Mesendoderm (in vitro differentiated cells): ENCODE measurements at regions not wholly inside any gene's neighbourhood (a gene's known extent, or its start where the extent isn't known, plus 50 kb on each side); places are given as distances from the start of the nearest gene placed in this dataset.
"Not testable (repeated sequence)": the region's sequence is repeated elsewhere in the genome, so short reads cannot be mapped to it uniquely, and the experiment has no call there.

Experiments
- DNase-seq: peaks from one replicate; pipeline ENCODE4 v3.0.0; 2013
- H2AK5ac ChIP-seq: 2 replicates; pipeline ENCODE4 v1.6.1; 2013; ENCODE audit warnings: low read length, inconsistent platforms
- H2BK120ac ChIP-seq: 2 replicates; pipeline ENCODE4 v1.6.1; 2013; ENCODE audit warnings: low read depth, mild to moderate bottlenecking, low read length, moderate library complexity, mixed read lengths
- H2BK15ac ChIP-seq: replicated peaks from 2 replicates; pipeline ENCODE4 v1.6.1; 2013; ENCODE audit warnings: low read depth, mild to moderate bottlenecking, moderate library complexity
- H2BK5ac ChIP-seq: 2 replicates; pipeline ENCODE4 v1.6.1; 2013; ENCODE audit warnings: low read length, inconsistent platforms
- H3K18ac ChIP-seq: 2 replicates; pipeline ENCODE4 v1.6.1; 2013; ENCODE audit warnings: mild to moderate bottlenecking, low read length, mixed read lengths
- H3K23ac ChIP-seq: one replicate; pipeline ENCODE4 v1.6.1; 2013; ENCODE audit warnings: low read length
- H3K27ac ChIP-seq: 2 replicates; pipeline ENCODE4 v1.5.1; 2013; ENCODE audit warnings: low read depth, mild to moderate bottlenecking, inconsistent platforms, low read length, moderate library complexity
- H3K27me3 ChIP-seq: 2 replicates; pipeline ENCODE4 v1.6.1; 2013; ENCODE audit warnings: low read length, control low read depth, mild to moderate bottlenecking, inconsistent platforms; ENCODE audit not compliant: insufficient read depth, poor library complexity
- H3K36me3 ChIP-seq: 2 replicates; pipeline ENCODE4 v1.6.1; 2013; ENCODE audit warnings: low read length, inconsistent platforms; ENCODE audit not compliant: control insufficient read depth, insufficient read depth
- H3K4ac ChIP-seq: one replicate; pipeline ENCODE4 v1.6.1; 2013; ENCODE audit warnings: low read depth, mild to moderate bottlenecking, low read length, moderate library complexity
- H3K4me1 ChIP-seq: 2 replicates; pipeline ENCODE4 v1.6.1; 2013; ENCODE audit warnings: low read depth, low read length, inconsistent platforms; ENCODE audit not compliant: control insufficient read depth
- H3K4me2 ChIP-seq: 2 replicates; pipeline ENCODE4 v1.6.1; 2013; ENCODE audit warnings: low read length
- H3K4me3 ChIP-seq: 2 replicates; pipeline ENCODE4 v1.5.1; 2013; ENCODE audit warnings: mild to moderate bottlenecking, low read length
- H3K56ac ChIP-seq: one replicate; pipeline ENCODE4 v1.6.1; 2013; ENCODE audit warnings: low read length
- H3K79me1 ChIP-seq: 2 replicates; pipeline ENCODE4 v1.6.1; 2013; ENCODE audit warnings: low read length, inconsistent platforms
- H3K79me2 ChIP-seq: 2 replicates; pipeline ENCODE4 v1.6.1; 2013; ENCODE audit warnings: mild to moderate bottlenecking, low read length; ENCODE audit not compliant: control insufficient read depth, insufficient read depth
- H3K9ac ChIP-seq: 2 replicates; pipeline ENCODE4 v1.6.1; 2013; ENCODE audit warnings: low read length, inconsistent platforms
- H4K5ac ChIP-seq: one replicate; pipeline ENCODE4 v1.6.1; 2013; ENCODE audit warnings: low read length
- H4K8ac ChIP-seq: one replicate; pipeline ENCODE4 v1.6.1; 2013; ENCODE audit warnings: low read depth, mild to moderate bottlenecking, control low read depth, low read length, moderate library complexity
- WGBS: extraction: QIAGEN DNeasy Blood & Tissue Kit; methylation state at CpG from one replicate; pipeline ENCODE4 v1.1.7; 2013; ENCODE audit warnings: low lambda C conversion rate, missing lambda C conversion rate; ENCODE audit not compliant: insufficient coverage; ENCODE audit errors: extremely low coverage; 5-methylcytosine and 5-hydroxymethylcytosine counted together

DNA sequence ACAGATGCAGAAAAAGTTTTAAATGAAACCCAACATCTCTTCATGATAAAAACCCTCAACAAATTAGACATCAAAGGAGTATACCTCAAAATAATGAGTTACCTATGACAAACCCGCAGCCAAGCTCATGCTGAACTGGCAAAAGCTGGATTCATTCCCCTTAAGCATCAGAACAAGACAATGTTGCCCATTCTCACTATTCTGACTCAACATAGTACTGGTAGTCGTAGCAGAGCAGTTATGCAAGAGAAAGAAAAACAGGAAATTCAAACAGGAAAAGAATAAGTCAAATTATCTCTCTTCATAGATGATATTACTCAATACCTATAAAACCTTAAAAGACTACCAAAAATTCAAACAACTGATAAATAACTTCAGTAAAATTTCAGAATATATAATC, 115.0 kb downstream of the LIMS4 start:
- H3K79me2 ChIP-seq, H3K27ac ChIP-seq, H3K79me1 ChIP-seq, H3K4me2 ChIP-seq, H3K9ac ChIP-seq, DNase-seq, H3K4me1 ChIP-seq, H3K23ac ChIP-seq, H2AK5ac ChIP-seq, H2BK15ac ChIP-seq, H4K8ac ChIP-seq, H3K18ac ChIP-seq, H3K4me3 ChIP-seq, H3K4ac ChIP-seq, H4K5ac ChIP-seq, H3K36me3 ChIP-seq, H2BK5ac ChIP-seq, H3K56ac ChIP-seq, H2BK120ac ChIP-seq, H3K27me3 ChIP-seq: not testable (repeated sequence)
- no CpG with 5 or more reads among the region's 2 CpGs for WGBS

DNA sequence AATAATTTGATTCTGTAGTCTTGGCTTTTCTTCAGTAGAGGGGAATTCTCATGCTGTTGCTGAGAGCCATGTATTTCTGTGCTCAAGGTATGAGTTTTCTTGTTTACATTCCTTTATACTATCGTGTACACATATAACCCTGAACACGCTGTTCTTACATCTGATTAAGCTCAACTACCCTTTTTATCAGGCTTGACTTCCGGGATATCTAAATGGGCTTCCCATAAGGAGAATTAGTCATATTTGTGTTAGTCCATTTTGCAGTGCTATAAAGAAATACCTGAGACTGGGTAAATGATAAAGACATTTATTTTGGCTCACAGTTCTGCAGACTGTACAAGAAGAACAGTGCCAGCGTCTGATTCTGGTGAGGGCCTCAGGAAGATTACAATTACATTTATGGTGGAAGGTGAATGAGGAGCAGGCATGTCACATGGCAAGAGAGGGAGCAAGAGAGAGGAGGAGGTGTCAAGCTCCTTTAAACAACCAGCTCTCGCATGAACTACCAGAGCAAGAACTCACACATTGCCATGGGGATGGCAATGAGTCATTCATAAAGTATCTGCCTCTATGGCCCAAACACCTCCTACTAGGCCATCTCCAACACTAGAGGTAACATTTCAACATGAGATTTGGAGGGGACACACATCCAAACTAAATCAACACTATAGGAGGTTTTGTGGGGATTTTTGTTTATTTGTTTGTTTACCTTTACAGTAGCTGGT, 118.2 kb downstream of the LIMS4 start:
- H4K8ac ChIP-seq, DNase-seq, H3K4me1 ChIP-seq, H2AK5ac ChIP-seq, H3K27me3 ChIP-seq, H3K36me3 ChIP-seq, H3K4me2 ChIP-seq, H3K9ac ChIP-seq, H2BK15ac ChIP-seq, H3K79me2 ChIP-seq, H3K56ac ChIP-seq, H4K5ac ChIP-seq, H3K23ac ChIP-seq, H3K79me1 ChIP-seq, H2BK5ac ChIP-seq, H3K18ac ChIP-seq, H3K4ac ChIP-seq, H3K27ac ChIP-seq, H2BK120ac ChIP-seq, H3K4me3 ChIP-seq: not testable (repeated sequence)
- WGBS, result no CpG with 5 or more reads among the region's 5 CpGs

DNA sequence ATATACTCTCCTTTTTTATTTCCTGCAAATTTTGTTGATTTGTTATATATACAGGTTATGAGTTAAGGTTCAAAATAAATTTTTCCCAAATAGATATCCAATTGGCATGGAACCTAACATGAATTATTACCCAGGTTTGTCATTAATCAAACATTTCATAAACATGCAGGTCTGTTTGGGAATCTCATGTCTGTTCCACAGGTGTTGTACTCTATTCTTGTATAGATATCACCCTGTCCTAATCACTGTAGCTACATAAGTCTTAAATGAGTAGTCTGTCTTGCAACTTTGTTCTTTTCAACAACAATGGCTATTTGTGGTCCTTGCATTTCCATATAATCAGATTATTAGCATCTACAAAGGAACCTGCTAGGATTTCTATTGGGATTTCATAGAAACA, 121.9 kb downstream of the LIMS4 start:
- not testable (repeated sequence) for DNase-seq, H2BK5ac ChIP-seq, H3K9ac ChIP-seq, H4K8ac ChIP-seq, H3K27me3 ChIP-seq, H3K79me1 ChIP-seq, H3K36me3 ChIP-seq, H3K4ac ChIP-seq, H2AK5ac ChIP-seq, H3K4me2 ChIP-seq, H3K4me1 ChIP-seq, H3K27ac ChIP-seq, H3K56ac ChIP-seq, H3K79me2 ChIP-seq, H2BK120ac ChIP-seq, H3K4me3 ChIP-seq, H2BK15ac ChIP-seq, H3K23ac ChIP-seq, H3K18ac ChIP-seq, H4K5ac ChIP-seq

DNA sequence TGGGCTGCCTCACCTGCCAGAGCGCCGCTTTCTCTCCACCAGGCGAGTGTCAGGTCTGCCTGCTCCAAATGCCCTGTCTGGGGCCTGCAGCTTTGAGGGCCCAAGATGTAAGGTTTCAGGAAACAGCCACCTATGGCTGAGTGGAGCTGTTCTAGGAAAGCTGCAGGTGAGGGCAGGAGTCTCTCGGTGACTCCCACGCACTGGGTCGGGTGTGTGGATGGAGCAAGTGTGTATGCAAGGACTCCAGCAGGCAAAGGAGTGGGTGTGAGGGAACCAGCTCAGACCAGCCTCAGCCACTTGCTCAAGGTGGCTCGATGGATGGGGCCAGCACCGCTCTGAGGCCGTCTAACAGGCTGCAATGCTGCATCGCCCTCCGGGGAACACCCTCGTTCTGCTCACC, 123.7 kb downstream of the LIMS4 start:
- not testable (repeated sequence) for H3K36me3 ChIP-seq, H3K9ac ChIP-seq, H3K79me2 ChIP-seq, H4K8ac ChIP-seq, H3K18ac ChIP-seq, H3K4me1 ChIP-seq, H2AK5ac ChIP-seq, H3K27me3 ChIP-seq, H3K56ac ChIP-seq, H2BK5ac ChIP-seq, H3K27ac ChIP-seq, H3K79me1 ChIP-seq, H3K4ac ChIP-seq, H3K23ac ChIP-seq, H3K4me3 ChIP-seq, H4K5ac ChIP-seq, H2BK120ac ChIP-seq, H3K4me2 ChIP-seq, DNase-seq, H2BK15ac ChIP-seq
- WGBS, result no CpG with 5 or more reads among the region's 12 CpGs

DNA sequence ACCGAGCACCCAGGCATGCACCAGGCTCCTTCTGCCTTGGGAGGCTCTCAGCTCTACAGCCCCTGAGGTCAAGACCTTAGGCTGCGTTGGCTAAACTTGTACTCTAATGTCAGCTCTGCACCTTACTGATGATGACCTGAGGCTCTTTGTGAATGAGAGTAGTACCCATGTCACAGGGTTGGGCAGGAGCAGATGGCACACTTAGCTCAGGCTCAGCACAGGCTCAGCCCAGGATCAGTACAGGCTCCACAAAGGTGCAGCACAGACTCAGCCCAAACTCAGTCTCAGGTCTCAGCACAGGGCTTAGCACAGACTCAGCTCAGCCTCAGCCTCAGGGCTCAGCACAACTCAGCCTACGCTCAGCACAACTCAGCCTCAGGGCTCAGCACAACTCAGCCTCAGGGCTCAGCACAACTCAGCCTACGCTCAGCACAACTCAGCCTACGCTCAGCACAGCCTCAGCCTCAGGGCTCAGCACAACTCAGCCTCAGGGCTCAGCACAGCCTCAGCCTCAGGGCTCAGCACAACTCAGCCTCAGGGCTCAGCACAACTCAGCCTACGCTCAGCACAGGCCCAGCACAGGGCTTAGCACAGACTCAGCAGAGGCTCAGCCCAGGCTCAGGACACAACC, 128.1 kb downstream of the LIMS4 start:
- not testable (repeated sequence) for H2BK5ac ChIP-seq, H3K36me3 ChIP-seq, H3K56ac ChIP-seq, H2BK15ac ChIP-seq, H3K9ac ChIP-seq, H3K4me2 ChIP-seq, H3K4me1 ChIP-seq, H2BK120ac ChIP-seq, H4K8ac ChIP-seq, H3K4ac ChIP-seq, H3K27ac ChIP-seq, H3K79me2 ChIP-seq, H3K79me1 ChIP-seq, H4K5ac ChIP-seq, H3K18ac ChIP-seq, H2AK5ac ChIP-seq, H3K27me3 ChIP-seq, DNase-seq, H3K23ac ChIP-seq, H3K4me3 ChIP-seq
- no CpG with 5 or more reads among the region's 6 CpGs for WGBS

DNA sequence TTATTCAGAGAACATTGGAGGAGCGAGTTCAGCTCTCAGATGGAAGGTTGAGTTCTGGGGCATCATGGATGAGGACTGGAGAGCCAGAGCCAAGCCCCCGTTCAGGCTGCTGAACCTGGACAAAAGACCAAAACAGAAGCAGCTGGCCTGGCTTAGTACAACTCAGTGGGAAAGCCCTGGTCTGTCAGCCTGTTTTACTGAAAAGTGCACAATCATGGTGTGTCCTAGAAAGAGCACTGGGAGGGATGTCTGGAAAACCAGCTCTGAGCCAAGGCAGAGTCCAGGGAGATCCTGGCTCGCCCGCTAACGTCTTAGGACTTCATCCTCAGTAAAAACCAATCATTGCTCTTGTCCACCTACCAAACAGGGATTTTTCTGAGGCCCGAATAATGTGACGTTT, 129.7 kb upstream of the MTLN start:
- no CpG with 5 or more reads among the region's 7 CpGs for WGBS
- H3K18ac ChIP-seq, H3K23ac ChIP-seq, H3K27me3 ChIP-seq, H2BK15ac ChIP-seq, H4K5ac ChIP-seq, H2BK5ac ChIP-seq, H3K4me1 ChIP-seq, H3K27ac ChIP-seq, H2AK5ac ChIP-seq, H3K4me3 ChIP-seq, H3K4ac ChIP-seq, H3K9ac ChIP-seq, DNase-seq, H3K79me1 ChIP-seq, H3K56ac ChIP-seq, H3K36me3 ChIP-seq, H4K8ac ChIP-seq, H3K79me2 ChIP-seq, H3K4me2 ChIP-seq, H2BK120ac ChIP-seq: not testable (repeated sequence)
